GM12872 (cell line): ENCODE measurements at regions not wholly inside any gene's neighbourhood (a gene's known extent, or its start where the extent isn't known, plus 50 kb on each side); places are given as distances from the start of the nearest gene placed in this dataset.

Source experiments
- TF ChIP-seq, protein P1 (sequence below): IDR thresholded peaks from 3 replicates; pipeline ENCODE4 v1.5.1; 2011; ENCODE audit warnings: low read depth, mild to moderate bottlenecking, low read length, moderate library complexity; ENCODE audit not compliant: insufficient read depth

- TF ChIP-seq, protein P1, sequence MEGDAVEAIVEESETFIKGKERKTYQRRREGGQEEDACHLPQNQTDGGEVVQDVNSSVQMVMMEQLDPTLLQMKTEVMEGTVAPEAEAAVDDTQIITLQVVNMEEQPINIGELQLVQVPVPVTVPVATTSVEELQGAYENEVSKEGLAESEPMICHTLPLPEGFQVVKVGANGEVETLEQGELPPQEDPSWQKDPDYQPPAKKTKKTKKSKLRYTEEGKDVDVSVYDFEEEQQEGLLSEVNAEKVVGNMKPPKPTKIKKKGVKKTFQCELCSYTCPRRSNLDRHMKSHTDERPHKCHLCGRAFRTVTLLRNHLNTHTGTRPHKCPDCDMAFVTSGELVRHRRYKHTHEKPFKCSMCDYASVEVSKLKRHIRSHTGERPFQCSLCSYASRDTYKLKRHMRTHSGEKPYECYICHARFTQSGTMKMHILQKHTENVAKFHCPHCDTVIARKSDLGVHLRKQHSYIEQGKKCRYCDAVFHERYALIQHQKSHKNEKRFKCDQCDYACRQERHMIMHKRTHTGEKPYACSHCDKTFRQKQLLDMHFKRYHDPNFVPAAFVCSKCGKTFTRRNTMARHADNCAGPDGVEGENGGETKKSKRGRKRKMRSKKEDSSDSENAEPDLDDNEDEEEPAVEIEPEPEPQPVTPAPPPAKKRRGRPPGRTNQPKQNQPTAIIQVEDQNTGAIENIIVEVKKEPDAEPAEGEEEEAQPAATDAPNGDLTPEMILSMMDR, result no peak
Measured at GRCh38 chr9:29775491-29775890, 2202.2 kb upstream of the C9orf72 start.

DNA sequence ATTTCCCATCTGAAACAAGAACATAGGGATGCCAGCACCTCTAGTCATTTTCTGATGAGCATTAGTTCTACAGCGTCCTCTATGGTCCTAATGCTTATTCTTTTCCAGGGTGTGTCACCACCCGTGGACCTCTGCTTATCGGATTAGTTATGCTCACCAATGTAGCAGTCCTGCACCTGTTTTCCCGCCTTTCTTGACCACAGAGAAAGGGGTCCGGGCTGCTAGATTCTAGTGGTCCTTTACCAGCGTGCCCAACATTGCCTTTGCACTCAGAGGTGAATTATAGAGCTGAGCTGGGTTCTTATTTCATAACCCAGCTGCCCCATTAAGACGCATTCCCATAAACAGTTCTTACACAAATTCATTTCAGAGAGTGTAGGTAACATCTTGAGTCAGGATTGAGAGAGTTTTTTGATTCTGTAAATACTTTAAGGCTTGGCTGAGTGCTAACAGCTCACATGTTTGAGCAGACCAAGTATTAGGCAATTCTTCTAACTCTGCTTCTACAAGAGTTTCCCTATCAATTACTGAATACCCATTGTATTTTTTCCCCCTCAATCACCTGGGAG, 2205.1 kb upstream of the C9orf72 start:
- TF ChIP-seq, protein P1, result no peak

GRCh38 chr9:29793970-29794369, 2220.7 kb upstream of the C9orf72 start:
- TF ChIP-seq, protein P1, result no peak

DNA sequence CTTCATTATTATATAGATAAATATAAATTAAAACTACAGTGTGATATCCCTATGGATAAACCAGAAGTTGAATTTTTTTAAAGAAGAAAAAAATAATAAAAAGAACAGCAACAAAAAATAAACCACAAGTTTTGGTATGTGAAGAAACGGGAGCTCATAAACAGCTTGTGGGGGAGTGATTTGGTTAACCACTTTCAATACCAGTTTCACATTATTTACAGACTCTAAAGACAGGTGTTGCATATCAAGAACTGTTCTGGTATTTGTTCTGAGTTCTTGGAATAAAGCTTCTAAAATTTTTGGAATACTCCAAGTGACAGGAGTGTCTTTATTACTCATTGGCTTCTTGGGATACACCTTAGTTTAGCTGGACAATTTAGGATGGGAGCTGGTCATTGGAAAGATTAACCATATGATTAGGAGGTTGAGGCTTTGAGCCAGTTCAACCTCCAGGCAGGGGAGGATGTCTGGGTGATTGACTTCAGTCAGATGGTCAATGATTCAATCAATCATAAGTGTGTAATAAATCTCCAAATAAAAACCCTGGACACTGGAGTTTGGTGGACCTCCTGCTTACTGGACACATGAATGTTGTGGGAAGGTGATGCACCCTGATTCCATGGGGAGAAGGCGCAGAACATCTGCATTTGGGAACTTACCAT, 2223.1 kb upstream of the C9orf72 start:
- TF ChIP-seq, protein P1, result no peak

GRCh38 chr9:29798599-29798998, 2225.3 kb upstream of the C9orf72 start:
- TF ChIP-seq, protein P1, result no peak

GRCh38 chr9:29799227-29799626, 2225.9 kb upstream of the C9orf72 start:
- TF ChIP-seq, protein P1, result no peak

DNA sequence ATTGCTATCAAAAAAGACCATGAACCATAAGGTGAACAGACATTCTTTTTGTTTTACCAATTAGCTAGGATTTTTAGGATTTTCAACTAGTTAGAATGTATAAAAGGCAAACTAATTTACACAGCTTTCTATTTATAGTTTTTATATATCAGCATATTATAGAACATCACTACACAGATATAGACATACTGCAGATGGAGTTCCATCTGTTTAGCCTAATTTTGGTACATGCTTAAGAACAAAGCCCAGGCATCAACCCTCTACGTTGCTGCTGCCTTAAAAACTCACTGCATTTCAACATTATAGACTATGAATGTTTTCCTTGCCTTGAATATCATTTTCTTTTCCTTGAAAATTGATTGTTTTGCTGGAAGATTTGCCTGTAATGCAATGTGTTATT, 2227.5 kb upstream of the C9orf72 start:
- TF ChIP-seq, protein P1, result no peak
